Stimulated activated CD8-positive, alpha-beta memory T cell treated with anti-CD3 and anti-CD28 coated beads, Interleukin-15, amount 100 ng/mL, for 4 hours (primary cell): ENCODE measurements at regions not wholly inside any gene's neighbourhood (a gene's known extent, or its start where the extent isn't known, plus 50 kb on each side); places are given as distances from the start of the nearest gene placed in this dataset.

Source experiments
- DNase-seq, 2 donors: peaks; one replicate each; pipeline ENCODE4 v3.0.0-alpha.2; 2020; ENCODE audit warnings: low read depth in 2 of 2

- DNase-seq = no peak
Observed at GRCh38 chr9:673264-673965, 168.1 kb upstream of the DMRT1 start.

GRCh38 chr9:673966-674526 lies 167.5 kb upstream of the DMRT1 start:
- no peak for DNase-seq

- DNase-seq = no peak
Observed at GRCh38 chr9:675697-676370, 165.7 kb upstream of the DMRT1 start.

DNA sequence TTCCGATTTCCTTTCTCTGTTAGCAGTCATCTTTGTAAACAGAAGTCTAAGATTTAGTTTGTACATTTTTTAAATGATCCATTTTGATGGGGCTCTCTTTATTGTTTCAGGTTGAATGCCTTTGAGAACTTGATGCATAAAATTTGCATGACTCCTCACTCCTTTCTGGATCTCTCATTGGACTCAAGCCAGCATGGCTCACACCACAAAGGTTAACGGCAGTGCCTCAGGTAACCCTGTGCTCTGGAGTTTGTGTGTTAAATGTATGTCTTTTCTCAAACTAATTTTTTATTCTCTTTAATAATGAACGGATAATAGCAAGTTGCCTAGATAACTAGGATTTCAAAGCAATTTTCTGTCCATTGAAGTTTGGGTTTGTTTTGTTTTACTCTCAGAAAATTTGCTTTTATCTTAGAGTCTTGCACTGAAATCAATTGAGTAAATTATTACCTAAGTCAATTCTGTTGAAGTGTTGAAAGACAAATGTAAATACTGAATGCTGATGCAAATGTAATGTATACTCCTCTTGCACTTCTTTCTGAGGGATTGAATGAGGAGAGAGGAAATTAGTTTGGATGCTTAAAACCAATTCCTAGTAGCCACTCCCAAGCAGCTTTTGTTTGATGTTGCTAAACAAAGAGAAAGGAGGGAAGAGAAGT lies 164.6 kb upstream of the DMRT1 start:
- DNase-seq = no peak

GRCh38 chr9:677461-678097 lies 163.9 kb upstream of the DMRT1 start:
- no peak for DNase-seq

- DNase-seq = no peak
Observed at GRCh38 chr9:678897-679296, 162.6 kb upstream of the DMRT1 start.

DNA sequence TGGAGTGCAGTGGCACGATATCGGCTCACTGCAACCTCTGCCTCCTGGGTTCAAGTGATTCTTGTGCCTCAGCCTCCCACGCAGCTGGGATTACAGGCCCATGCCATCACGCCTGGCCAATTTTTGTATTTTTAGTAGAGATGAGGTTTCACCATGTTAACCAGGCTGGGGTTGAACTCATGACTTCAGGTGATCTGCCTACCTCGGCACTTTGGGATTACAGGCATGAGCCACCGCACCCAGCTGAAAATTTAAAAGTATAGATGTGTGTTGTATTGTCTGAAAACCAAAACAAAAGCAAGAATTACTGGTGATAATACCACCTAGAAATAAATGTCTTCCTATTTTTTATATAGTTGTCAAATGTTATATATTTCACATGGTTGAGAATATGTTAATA lies 162.0 kb upstream of the DMRT1 start:
- DNase-seq = no peak

DNA sequence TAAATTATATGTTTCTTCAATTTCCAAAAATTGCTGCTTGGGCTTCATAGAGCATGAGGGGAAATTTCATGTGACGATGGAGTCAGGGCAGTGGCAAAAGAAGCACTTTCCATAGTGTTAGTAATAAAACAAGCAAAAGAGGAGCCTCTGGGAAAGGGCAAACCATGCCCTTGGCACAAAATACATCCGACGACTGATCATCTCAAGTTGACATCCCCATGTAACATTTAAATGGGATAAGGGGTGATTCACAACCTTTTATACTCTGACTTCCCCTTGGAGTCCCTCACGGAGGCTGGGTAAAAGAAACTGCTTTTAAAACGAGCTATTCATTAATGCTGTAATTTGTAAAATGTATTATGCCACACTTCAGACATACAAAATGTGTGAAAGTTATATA lies 161.4 kb upstream of the DMRT1 start:
- no peak for DNase-seq

DNA sequence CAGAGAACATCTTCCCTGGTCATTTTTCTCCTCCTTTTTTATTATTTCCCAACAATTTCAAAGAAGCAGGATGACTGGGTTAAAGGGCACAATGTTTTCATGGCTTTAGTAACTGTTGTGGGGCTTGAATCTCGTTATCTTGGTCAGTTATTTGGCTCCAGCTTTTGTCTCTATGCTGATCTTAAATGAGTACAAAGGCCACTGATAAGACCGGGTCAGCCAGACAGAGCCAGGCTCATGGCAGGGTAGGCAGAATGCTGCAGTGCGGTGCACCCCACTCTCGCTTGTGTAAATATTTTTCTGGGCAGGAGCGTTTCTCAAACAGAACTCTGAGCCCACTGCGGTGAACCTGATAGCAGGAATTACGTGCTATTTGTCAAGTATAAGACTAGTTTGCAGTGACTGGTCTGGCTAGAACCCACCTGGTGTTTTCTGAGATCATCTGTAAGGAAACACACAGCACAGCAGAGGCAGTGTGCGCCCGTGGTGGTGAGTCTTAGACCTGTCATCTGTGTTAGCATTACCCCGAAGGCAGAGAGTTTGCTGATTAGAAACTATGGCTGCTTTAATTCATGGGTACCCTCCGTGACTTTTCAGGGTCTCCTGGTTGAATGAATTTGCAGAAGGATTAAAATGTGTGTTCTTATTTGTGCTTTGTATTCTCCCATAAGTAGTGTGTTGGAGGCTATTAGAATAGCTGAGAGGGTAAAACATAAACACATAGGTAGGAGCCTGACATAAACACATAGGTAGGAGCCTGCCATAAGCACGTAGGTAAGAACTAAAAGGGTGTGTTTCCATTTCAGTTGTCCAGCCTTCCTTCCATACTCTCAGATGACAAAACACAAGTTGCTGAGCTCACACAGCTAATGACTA lies 158.6 kb upstream of the DMRT1 start:
- no peak for DNase-seq

GRCh38 chr9:683509-684021 lies 157.9 kb upstream of the DMRT1 start:
- DNase-seq = no peak

GRCh38 chr9:684054-684890 lies 157.2 kb upstream of the DMRT1 start:
- no peak for DNase-seq

DNA sequence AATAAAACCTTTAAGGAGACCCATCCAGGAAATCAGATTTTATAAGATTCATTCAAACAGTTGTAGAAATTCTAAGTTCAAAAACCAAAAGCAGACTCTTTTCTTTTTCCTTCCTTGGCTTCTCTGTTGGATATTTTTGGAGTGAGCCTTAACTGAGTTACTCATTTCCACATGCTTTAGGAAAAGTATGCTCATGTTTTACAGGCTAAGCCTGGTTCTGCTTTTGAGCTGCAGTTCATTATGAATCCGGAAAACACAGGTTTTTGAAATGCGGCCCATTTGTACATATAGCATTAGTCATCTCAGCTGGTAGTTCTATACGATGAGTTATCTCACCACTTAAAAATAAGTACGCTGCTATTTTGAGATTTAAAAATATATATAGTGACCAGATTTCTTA lies 156.6 kb upstream of the DMRT1 start:
- no peak for DNase-seq

DNA sequence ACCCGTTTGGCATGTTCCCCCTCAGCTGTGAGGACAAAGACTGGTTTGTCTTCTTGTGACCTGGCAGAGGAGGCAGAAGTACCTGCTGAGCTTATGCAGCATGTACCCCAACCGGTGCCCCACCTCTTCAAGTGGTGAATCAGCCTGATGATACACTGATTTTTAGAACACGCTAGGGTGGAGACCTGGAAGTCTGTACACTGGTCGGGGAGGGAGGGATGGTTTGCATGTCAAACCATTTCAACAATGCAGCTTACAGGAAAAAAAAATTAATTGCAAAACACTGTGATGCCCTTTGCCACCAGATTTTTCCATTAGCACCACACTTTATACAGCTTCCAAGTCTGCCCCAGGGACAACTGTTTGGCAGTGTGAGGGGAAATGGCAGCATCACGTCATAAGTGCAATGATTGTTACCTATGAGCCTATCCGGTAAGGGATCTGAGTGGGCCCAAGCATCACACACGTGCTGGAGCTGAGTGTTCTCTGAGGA lies 155.1 kb upstream of the DMRT1 start:
- DNase-seq = no peak

GRCh38 chr9:687034-687785 lies 154.3 kb upstream of the DMRT1 start:
- DNase-seq = no peak

DNA sequence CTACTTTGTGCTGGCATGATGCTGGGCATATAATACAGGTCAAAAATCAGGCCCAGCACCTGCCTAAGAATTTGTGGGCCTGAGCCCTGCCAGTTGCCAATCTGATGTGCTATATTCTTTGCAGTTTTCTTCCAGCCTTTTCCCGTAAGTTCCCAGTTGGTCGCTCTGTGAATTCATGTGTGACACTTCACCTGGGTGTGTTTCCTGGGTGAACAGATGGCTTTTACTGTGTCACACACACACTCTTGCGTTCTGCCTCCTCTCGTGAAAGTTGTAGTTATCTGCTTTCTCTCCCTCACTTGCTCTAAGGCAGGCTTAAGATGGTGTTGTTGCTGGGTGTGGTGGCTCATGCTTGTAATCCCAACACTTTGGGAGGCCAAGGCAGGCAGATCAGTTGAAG lies 153.5 kb upstream of the DMRT1 start:
- no peak for DNase-seq

GRCh38 chr9:690517-691111 lies 150.9 kb upstream of the DMRT1 start:
- no peak for DNase-seq

GRCh38 chr9:691825-692400 lies 149.6 kb upstream of the DMRT1 start:
- no peak for DNase-seq

DNA sequence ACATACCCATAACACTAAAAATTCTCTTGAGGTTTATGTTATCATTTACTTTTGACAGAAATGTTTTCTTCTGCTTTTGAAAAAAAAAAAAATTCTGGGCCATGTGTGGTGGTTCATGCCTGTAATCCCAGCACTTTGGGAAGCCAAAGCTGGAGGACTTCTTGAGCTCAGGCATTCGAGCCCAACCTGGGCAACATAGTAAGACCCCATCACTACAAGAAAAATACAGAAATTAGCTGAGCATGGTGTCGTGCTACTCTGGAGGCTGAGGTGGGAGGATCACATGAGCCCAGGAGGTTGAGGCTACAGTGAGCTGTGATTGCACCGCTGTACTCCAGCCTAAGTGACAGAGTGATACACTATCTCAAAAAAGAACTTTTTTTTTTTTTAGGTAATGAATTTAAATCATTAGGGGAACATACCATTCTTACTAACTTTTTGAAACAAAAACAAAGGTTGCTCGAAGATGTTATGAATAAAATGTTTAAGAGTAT lies 148.8 kb upstream of the DMRT1 start:
- DNase-seq = no peak
